Right forelimb (tissue), 1 donor: ENCODE measurements at regions not wholly inside any gene's neighbourhood (a gene's known extent, or its start where the extent isn't known, plus 50 kb on each side); places are given as distances from the start of the nearest gene placed in this dataset.

Experiments
- DNase-seq: peaks from one replicate; pipeline ENCODE4 v3.0.0-alpha.2; 2018

GRCh38 chr2:23330214-23330613, 54.8 kb upstream of the KLHL29 start:
- no peak for DNase-seq
